GM23338 (cell line): ENCODE measurements at regions not wholly inside any gene's neighbourhood (a gene's known extent, or its start where the extent isn't known, plus 50 kb on each side); places are given as distances from the start of the nearest gene placed in this dataset.

Experiments used
- ATAC-seq: fragments of 200-7000 bp; cut with Tn5 transposase; 3 replicates; pipeline ENCODE4 v1.9.1; 2020
- DNase-seq: peaks from one replicate; pipeline ENCODE4 v3.0.0-alpha.2; 2015; ENCODE audit warnings: low spot score
- H2AFZ ChIP-seq: fragments of 200-600 bp; sonication (generic); 2 replicates; pipeline ENCODE4 v1.8.0; 2016; ENCODE audit warnings: antibody characterized with exemption, mild to moderate bottlenecking, moderate library complexity
- H3F3A ChIP-seq: fragments of 200-600 bp; sonication (generic); replicated peaks from 2 replicates; pipeline ENCODE4 v1.8.0; 2017; ENCODE audit warnings: antibody characterized with exemption, mixed run types, low read depth
- H3K27ac ChIP-seq: fragments of 200-600 bp; sonication (generic); 2 replicates; pipeline ENCODE4 v1.6.1; 2016; ENCODE audit warnings: low read depth
- H3K27me3 ChIP-seq: fragments of 200-600 bp; sonication (generic); 2 replicates; pipeline ENCODE4 v1.8.0; 2016; ENCODE audit warnings: mild to moderate bottlenecking, mixed run types, moderate library complexity; ENCODE audit not compliant: insufficient read depth
- H3K36me3 ChIP-seq: fragments of 200-600 bp; sonication (generic); 2 replicates; pipeline ENCODE4 v1.8.0; 2016; ENCODE audit warnings: mild to moderate bottlenecking; ENCODE audit not compliant: insufficient read depth
- H3K4me1 ChIP-seq: fragments of 200-600 bp; sonication (generic); 2 replicates; pipeline ENCODE4 v1.8.0; 2016; ENCODE audit warnings: mild to moderate bottlenecking, moderate library complexity; ENCODE audit not compliant: insufficient read depth
- H3K4me2 ChIP-seq: fragments of 200-600 bp; sonication (generic); 2 replicates; pipeline ENCODE4 v1.7.1; 2017; ENCODE audit warnings: mixed run types
- H3K4me3 ChIP-seq: fragments of 200-600 bp; sonication (generic); 2 replicates; pipeline ENCODE4 v1.6.1; 2016; ENCODE audit warnings: mixed run types
- H3K79me2 ChIP-seq: fragments of 200-600 bp; sonication (generic); replicated peaks from 2 replicates; pipeline ENCODE4 v1.8.0; 2017; ENCODE audit warnings: mild to moderate bottlenecking; ENCODE audit not compliant: insufficient read depth
- H3K9me2 ChIP-seq: fragments of 200-600 bp; sonication (generic); 2 replicates; pipeline ENCODE4 v1.8.0; 2017; ENCODE audit not compliant: insufficient read depth
- H4K20me1 ChIP-seq: fragments of 200-600 bp; sonication (generic); replicated peaks from 2 replicates; pipeline ENCODE4 v1.8.0; 2017; ENCODE audit warnings: mild to moderate bottlenecking; ENCODE audit not compliant: insufficient read depth
- H3K27ac Mint-ChIP-seq: 2 replicates; pipeline ENCODE4 v1.8.0; 2020; ENCODE audit warnings: inconsistent platforms, mild to moderate bottlenecking, moderate library complexity, mixed read lengths
- H3K27me3 Mint-ChIP-seq: 3 replicates; pipeline ENCODE4 v1.8.0; 2022; ENCODE audit warnings: low read depth, mild to moderate bottlenecking, moderate library complexity, mixed read lengths, inconsistent platforms; ENCODE audit not compliant: insufficient read depth, poor library complexity
- H3K36me3 Mint-ChIP-seq: 3 replicates; pipeline ENCODE4 v1.8.0; 2021; ENCODE audit warnings: low read depth, mild to moderate bottlenecking, inconsistent platforms, moderate library complexity, mixed read lengths
- H3K4me1 Mint-ChIP-seq: 3 replicates; pipeline ENCODE4 v1.8.0; 2020; ENCODE audit warnings: mild to moderate bottlenecking, inconsistent platforms, mixed read lengths
- H3K4me3 Mint-ChIP-seq: 3 replicates; pipeline ENCODE4 v1.8.0; 2021; ENCODE audit warnings: moderate library complexity, mild to moderate bottlenecking, inconsistent platforms, mixed read lengths
- H3K9me3 Mint-ChIP-seq: 3 replicates; pipeline ENCODE4 v1.8.0; 2020; ENCODE audit warnings: moderate library complexity, mild to moderate bottlenecking, inconsistent platforms, mixed read lengths
- CREB1 ChIP-seq: fragments of 250-450 bp; sonication (Bioruptor Pico); IDR thresholded peaks from 2 replicates; pipeline ENCODE4 v1.5.0; 2020; ENCODE audit warnings: low read depth, mild to moderate bottlenecking, moderate library complexity
- CTCF ChIP-seq, 2 experiments: fragments of 200-600 bp in 1 of 2; sonication (generic) in 1 of 2; conservative IDR thresholded peaks; 2 replicates each; pipeline versions ENCODE4 v1.5.1 to v1.6.1; 2016 to 2017; ENCODE audit warnings: antibody characterized with exemption in 2 of 2, low read depth in 2 of 2, mild to moderate bottlenecking in 2 of 2, moderate library complexity in 1 of 2
- ETS1 ChIP-seq: IDR thresholded peaks from 2 replicates; pipeline ENCODE4 v1.6.1; 2016; ENCODE audit warnings: antibody characterized with exemption
- EZH2phosphoT487 ChIP-seq: fragments of 200-600 bp; sonication (generic); IDR thresholded peaks from one replicate; pipeline ENCODE4 v1.8.1; 2018; ENCODE audit warnings: antibody characterized with exemption; ENCODE audit not compliant: unreplicated experiment
- JUNB ChIP-seq: IDR thresholded peaks from one replicate; pipeline ENCODE4 v1.6.1; 2016; ENCODE audit warnings: antibody characterized with exemption; ENCODE audit not compliant: unreplicated experiment
- NANOG ChIP-seq: IDR thresholded peaks from 2 replicates; pipeline ENCODE4 v1.6.1; 2016; ENCODE audit warnings: antibody characterized with exemption, borderline replicate concordance
- POLR2AphosphoS5 ChIP-seq: IDR thresholded peaks from 2 replicates; pipeline ENCODE4 v1.6.1; 2016; ENCODE audit warnings: antibody characterized with exemption, low read depth
- STAT1 ChIP-seq: IDR thresholded peaks from one replicate; pipeline ENCODE4 v1.6.1; 2016; ENCODE audit warnings: antibody characterized with exemption; ENCODE audit not compliant: unreplicated experiment
- ZNF114 ChIP-seq: fragments of 250-450 bp; sonication (Bioruptor Pico); IDR thresholded peaks from 2 replicates; pipeline ENCODE4 v1.5.0; 2020; ENCODE audit warnings: mild to moderate bottlenecking, moderate library complexity
- ZNF331 ChIP-seq: fragments of 250-450 bp; sonication (Bioruptor Pico); IDR thresholded peaks from 2 replicates; pipeline ENCODE4 v1.5.0; 2020; ENCODE audit warnings: low read depth, mild to moderate bottlenecking, moderate library complexity
- TF ChIP-seq, protein P1 (sequence below): IDR thresholded peaks from one replicate; pipeline ENCODE4 v1.6.1; 2018; ENCODE audit warnings: antibody characterized with exemption; ENCODE audit not compliant: unreplicated experiment

DNA sequence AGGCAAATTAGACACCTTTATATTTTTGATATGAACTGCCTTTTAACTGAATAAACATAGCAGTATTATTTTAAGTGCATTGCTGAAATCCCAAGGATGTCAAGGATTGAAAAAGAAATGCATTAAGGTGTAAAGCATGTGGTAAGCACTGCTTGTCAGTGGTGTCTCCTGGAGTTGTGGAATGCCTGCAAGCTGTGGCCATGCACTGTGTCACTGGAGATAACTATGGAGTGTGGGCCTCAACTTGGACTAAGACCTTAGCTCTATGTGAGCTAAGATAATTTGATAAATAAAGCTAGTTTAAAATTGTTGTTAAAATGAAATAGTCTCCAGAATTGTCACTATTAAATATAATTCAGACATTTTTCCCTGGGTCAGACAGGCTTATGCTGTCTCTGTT, 156.6 kb upstream of the OPRM1 start:
- Histone ChIP-seq H3K9me2 (no peaks in the 10 kb centered on the region; the same call in 1 of the 2 replicates), H3K4me3 (no peak overlapping the region), H3F3A (no peaks in the 10 kb centered on the region), H3K4me1 (no peaks in the 10 kb centered on the region; the same call in 1 of the 2 replicates), H4K20me1 (no peaks in the 10 kb centered on the region), H3K4me2 (no peak overlapping the region), H2AFZ (no peak overlapping the region), H3K27me3 (no peaks in the 10 kb centered on the region), H3K27ac (no peak overlapping the region), H3K36me3 (no peaks in the 10 kb centered on the region), H3K79me2 (no peaks in the 10 kb centered on the region)
- ATAC-seq (no peak), DNase-seq (no peak)
- Mint-ChIP-seq H3K36me3 (peaks cover 12% of the 10 kb centered on the region; the same call in 2 of the 3 replicates), H3K27me3 (peaks cover 2% of the 10 kb centered on the region), H3K27ac (no peak overlapping the region), H3K4me1 (no peaks in the 10 kb centered on the region), H3K9me3 (peaks cover 28% of the 10 kb centered on the region), H3K4me3 (no peak overlapping the region)
- TF ChIP-seq NANOG (no peak), STAT1 (no peak), CREB1 (CRISPR knock-in tag) (no peak), ZNF331 (CRISPR knock-in tag) (no peak), JUNB (no peak), ETS1 (no peak), EZH2phosphoT487 (no peak), POLR2AphosphoS5 (no peak), ZNF114 (CRISPR knock-in tag) (no peak), CTCF (conservative IDR thresholded peaks at IDR 0.05; ENCODE audit: low read depth in 2 of 2) (no peak)
- TF ChIP-seq, protein P1, sequence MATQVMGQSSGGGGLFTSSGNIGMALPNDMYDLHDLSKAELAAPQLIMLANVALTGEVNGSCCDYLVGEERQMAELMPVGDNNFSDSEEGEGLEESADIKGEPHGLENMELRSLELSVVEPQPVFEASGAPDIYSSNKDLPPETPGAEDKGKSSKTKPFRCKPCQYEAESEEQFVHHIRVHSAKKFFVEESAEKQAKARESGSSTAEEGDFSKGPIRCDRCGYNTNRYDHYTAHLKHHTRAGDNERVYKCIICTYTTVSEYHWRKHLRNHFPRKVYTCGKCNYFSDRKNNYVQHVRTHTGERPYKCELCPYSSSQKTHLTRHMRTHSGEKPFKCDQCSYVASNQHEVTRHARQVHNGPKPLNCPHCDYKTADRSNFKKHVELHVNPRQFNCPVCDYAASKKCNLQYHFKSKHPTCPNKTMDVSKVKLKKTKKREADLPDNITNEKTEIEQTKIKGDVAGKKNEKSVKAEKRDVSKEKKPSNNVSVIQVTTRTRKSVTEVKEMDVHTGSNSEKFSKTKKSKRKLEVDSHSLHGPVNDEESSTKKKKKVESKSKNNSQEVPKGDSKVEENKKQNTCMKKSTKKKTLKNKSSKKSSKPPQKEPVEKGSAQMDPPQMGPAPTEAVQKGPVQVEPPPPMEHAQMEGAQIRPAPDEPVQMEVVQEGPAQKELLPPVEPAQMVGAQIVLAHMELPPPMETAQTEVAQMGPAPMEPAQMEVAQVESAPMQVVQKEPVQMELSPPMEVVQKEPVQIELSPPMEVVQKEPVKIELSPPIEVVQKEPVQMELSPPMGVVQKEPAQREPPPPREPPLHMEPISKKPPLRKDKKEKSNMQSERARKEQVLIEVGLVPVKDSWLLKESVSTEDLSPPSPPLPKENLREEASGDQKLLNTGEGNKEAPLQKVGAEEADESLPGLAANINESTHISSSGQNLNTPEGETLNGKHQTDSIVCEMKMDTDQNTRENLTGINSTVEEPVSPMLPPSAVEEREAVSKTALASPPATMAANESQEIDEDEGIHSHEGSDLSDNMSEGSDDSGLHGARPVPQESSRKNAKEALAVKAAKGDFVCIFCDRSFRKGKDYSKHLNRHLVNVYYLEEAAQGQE, result no peak
